Esophagus muscularis mucosa (tissue), 3 donors: ENCODE measurements at regions not wholly inside any gene's neighbourhood (a gene's known extent, or its start where the extent isn't known, plus 50 kb on each side); places are given as distances from the start of the nearest gene placed in this dataset.

Experiments
- CTCF ChIP-seq, 3 experiments: fragments of 200-600 bp in 2 of 3; fragments of 450-650 bp in 1 of 3; sonication (generic) in 2 of 3; IDR thresholded peaks; one replicate each; pipeline ENCODE4 v1.5.1; 2017 to 2019; ENCODE audit warnings: antibody characterized with exemption in 3 of 3, mild to moderate bottlenecking in 2 of 3, moderate library complexity in 1 of 3
- POLR2A ChIP-seq: fragments of 450-650 bp; IDR thresholded peaks from one replicate; pipeline ENCODE4 v1.6.1; 2017; ENCODE audit warnings: antibody characterized with exemption, moderate library complexity, mild to moderate bottlenecking, low read depth
- POLR2AphosphoS5 ChIP-seq, 2 donors: sonication (generic); formaldehyde crosslinking; IDR thresholded peaks; one replicate each; pipeline ENCODE4 v1.6.1; 2017; ENCODE audit warnings: antibody characterized with exemption in 2 of 2

GRCh38 chr6:118386975-118387374 lies 161.1 kb upstream of the PLN start:
- TF ChIP-seq CTCF (IDR thresholded peaks at IDR 0.05) (no peak), POLR2A (no peak), POLR2AphosphoS5 (IDR thresholded peaks at IDR 0.05) (no peak)
